Liver (tissue), 8 donors: ENCODE measurements at regions not wholly inside any gene's neighbourhood (a gene's known extent, or its start where the extent isn't known, plus 50 kb on each side); places are given as distances from the start of the nearest gene placed in this dataset.

Source experiments
- DNase-seq: peaks from one replicate; pipeline ENCODE4 v3.0.0-alpha.2; 2017; ENCODE audit warnings: low spot score
- H3K27ac ChIP-seq, 2 donors: one replicate each; pipeline ENCODE4 v1.7.0; 2013; ENCODE audit warnings: inconsistent platforms in 2 of 2, low read length in 2 of 2, control low read depth in 1 of 2, low read depth in 1 of 2, mild to moderate bottlenecking in 1 of 2
- H3K27me3 ChIP-seq, 4 donors: one replicate each; pipeline versions ENCODE4 v1.6.1 to v1.7.0; 2013; ENCODE audit warnings: low read length in 3 of 4, inconsistent platforms in 1 of 4, mild to moderate bottlenecking in 1 of 4, moderate library complexity in 1 of 4; ENCODE audit not compliant: control insufficient read depth in 4 of 4, insufficient read depth in 4 of 4
- H3K36me3 ChIP-seq, 4 donors: one replicate each; pipeline versions ENCODE4 v1.6.1 to v1.7.0; 2013; ENCODE audit warnings: low read length in 3 of 4, mild to moderate bottlenecking in 3 of 4, low read depth in 1 of 4, moderate library complexity in 1 of 4; ENCODE audit not compliant: control insufficient read depth in 4 of 4, insufficient read depth in 3 of 4
- H3K4me1 ChIP-seq, 4 donors: one replicate each; pipeline versions ENCODE4 v1.6.1 to v1.7.0; 2013; ENCODE audit warnings: low read length in 3 of 4, mild to moderate bottlenecking in 3 of 4, moderate library complexity in 1 of 4; ENCODE audit not compliant: control insufficient read depth in 4 of 4, insufficient read depth in 4 of 4
- H3K4me3 ChIP-seq, 3 donors: one replicate each; pipeline versions ENCODE4 v1.6.1 to v1.7.0; 2013; ENCODE audit warnings: low read length in 3 of 3, control low read depth in 1 of 3, low read depth in 1 of 3, mild to moderate bottlenecking in 1 of 3
- H3K9ac ChIP-seq, 2 donors: one replicate each; pipeline ENCODE4 v1.7.0; 2013; ENCODE audit warnings: low read length in 2 of 2, mild to moderate bottlenecking in 2 of 2, moderate library complexity in 2 of 2, control low read depth in 1 of 2, low read depth in 1 of 2
- H3K9me3 ChIP-seq, 4 donors: one replicate each; pipeline versions ENCODE4 v1.6.1 to v1.7.0; 2013; ENCODE audit warnings: low read length in 3 of 4; ENCODE audit not compliant: control insufficient read depth in 4 of 4
- EGR1 ChIP-seq, 2 donors: IDR thresholded peaks; 2 replicates each; pipeline ENCODE4 v1.6.1; 2016 to 2018; ENCODE audit warnings: antibody characterized with exemption in 2 of 2, low read depth in 2 of 2
- FOXA1 ChIP-seq: IDR thresholded peaks from 2 replicates; pipeline ENCODE4 v1.6.1; 2016; ENCODE audit warnings: antibody characterized with exemption
- FOXA2 ChIP-seq: IDR thresholded peaks from 2 replicates; pipeline ENCODE4 v1.6.1; 2016; ENCODE audit warnings: antibody characterized with exemption
- GABPA ChIP-seq, 2 donors: IDR thresholded peaks in 1 of 2; conservative IDR thresholded peaks in 1 of 2; 2 replicates each; pipeline ENCODE4 v1.6.1; 2016; ENCODE audit warnings: antibody characterized with exemption in 2 of 2, mild to moderate bottlenecking in 1 of 2, moderate library complexity in 1 of 2
- HNF4A ChIP-seq, 2 donors: conservative IDR thresholded peaks; 2 replicates each; pipeline ENCODE4 v1.6.1; 2016; ENCODE audit warnings: antibody characterized with exemption in 2 of 2, mild to moderate bottlenecking in 2 of 2
- HNF4G ChIP-seq: IDR thresholded peaks from 2 replicates; pipeline ENCODE4 v1.6.1; 2016; ENCODE audit warnings: antibody characterized with exemption
- JUND ChIP-seq, 2 donors: IDR thresholded peaks; 2 replicates each; pipeline ENCODE4 v1.6.1; 2016; ENCODE audit warnings: antibody characterized with exemption in 2 of 2
- NR2F2 ChIP-seq: IDR thresholded peaks from 2 replicates; pipeline ENCODE4 v1.6.1; 2016; ENCODE audit warnings: antibody characterized with exemption
- RAD21 ChIP-seq, 2 donors: IDR thresholded peaks; 2 replicates each; pipeline ENCODE4 v1.6.1; 2016; ENCODE audit warnings: antibody characterized with exemption in 2 of 2, mild to moderate bottlenecking in 2 of 2
- RXRA ChIP-seq, 2 donors: IDR thresholded peaks; 2 replicates each; pipeline ENCODE4 v1.6.1; 2017 to 2018; ENCODE audit warnings: antibody characterized with exemption in 2 of 2, mild to moderate bottlenecking in 1 of 2
- SP1 ChIP-seq: IDR thresholded peaks from 2 replicates; pipeline ENCODE4 v1.6.1; 2018; ENCODE audit warnings: antibody characterized with exemption, mild to moderate bottlenecking
- YY1 ChIP-seq: IDR thresholded peaks from 2 replicates; pipeline ENCODE4 v1.6.1; 2016; ENCODE audit warnings: antibody characterized with exemption, mild to moderate bottlenecking
- WGBS: extraction: QIAGEN DNeasy Blood & Tissue Kit; methylation state at CpG from one replicate; pipeline ENCODE4 v1.1.7; 2013; 5-methylcytosine and 5-hydroxymethylcytosine counted together
- TF ChIP-seq, protein P1 (sequence below): IDR thresholded peaks from 2 replicates; pipeline ENCODE4 v1.6.1; 2016; ENCODE audit warnings: antibody characterized with exemption
- TF ChIP-seq, protein P2 (sequence below): IDR thresholded peaks from 2 replicates; pipeline ENCODE4 v1.6.1; 2016; ENCODE audit warnings: antibody characterized with exemption, mild to moderate bottlenecking
- TF ChIP-seq, protein P3 (sequence below): IDR thresholded peaks from 2 replicates; pipeline ENCODE4 v1.6.1; 2016; ENCODE audit warnings: antibody characterized with exemption
- TF ChIP-seq, protein P4 (sequence below): fragments of 150-350 bp; IDR thresholded peaks from 2 replicates; pipeline ENCODE4 v1.5.1; 2017; ENCODE audit warnings: improper control_type of control experiment, low read depth, low read length; ENCODE audit not compliant: missing input control
- TF ChIP-seq, protein P5 (sequence below): IDR thresholded peaks from 2 replicates; pipeline ENCODE4 v1.6.1; 2016; ENCODE audit warnings: antibody characterized with exemption
- donor health status: healthy.
- donor health status: healthy.
- donor health status: healthy.
- donor health status: healthy.
- donor health status: healthy.

DNA sequence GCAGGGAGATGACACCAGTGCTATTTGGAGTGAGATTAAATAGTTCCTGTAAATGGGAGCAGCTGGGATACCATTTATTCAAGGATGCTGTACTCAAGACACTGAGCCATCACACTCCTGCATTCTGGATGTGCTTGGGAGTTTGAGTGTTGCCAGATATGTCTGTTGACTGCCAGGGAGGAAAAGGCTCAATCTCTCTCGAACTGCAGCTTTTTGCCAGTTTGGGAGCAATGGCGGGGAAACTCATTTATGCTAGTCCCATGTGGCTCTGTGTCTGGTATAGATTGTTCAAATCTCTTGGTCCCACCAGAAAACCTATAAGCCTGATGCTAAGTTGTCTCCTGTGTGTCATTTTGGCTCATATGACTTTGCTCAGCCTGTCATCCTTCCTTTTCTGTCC is 363.6 kb downstream of the WDR72 start:
- no peaks in the 10 kb centered on the region for H3K4me1 ChIP-seq
- no peak overlapping the region for H3K9ac ChIP-seq
- H3K27ac ChIP-seq: no peak overlapping the region
- DNase-seq: no peak
- no peak overlapping the region for H3K4me3 ChIP-seq
- no peaks in the 10 kb centered on the region for H3K36me3 ChIP-seq
- no peaks in the 10 kb centered on the region for H3K9me3 ChIP-seq
- TF ChIP-seq, protein P1, sequence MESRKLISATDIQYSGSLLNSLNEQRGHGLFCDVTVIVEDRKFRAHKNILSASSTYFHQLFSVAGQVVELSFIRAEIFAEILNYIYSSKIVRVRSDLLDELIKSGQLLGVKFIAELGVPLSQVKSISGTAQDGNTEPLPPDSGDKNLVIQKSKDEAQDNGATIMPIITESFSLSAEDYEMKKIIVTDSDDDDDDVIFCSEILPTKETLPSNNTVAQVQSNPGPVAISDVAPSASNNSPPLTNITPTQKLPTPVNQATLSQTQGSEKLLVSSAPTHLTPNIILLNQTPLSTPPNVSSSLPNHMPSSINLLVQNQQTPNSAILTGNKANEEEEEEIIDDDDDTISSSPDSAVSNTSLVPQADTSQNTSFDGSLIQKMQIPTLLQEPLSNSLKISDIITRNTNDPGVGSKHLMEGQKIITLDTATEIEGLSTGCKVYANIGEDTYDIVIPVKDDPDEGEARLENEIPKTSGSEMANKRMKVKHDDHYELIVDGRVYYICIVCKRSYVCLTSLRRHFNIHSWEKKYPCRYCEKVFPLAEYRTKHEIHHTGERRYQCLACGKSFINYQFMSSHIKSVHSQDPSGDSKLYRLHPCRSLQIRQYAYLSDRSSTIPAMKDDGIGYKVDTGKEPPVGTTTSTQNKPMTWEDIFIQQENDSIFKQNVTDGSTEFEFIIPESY: no peak
- TF ChIP-seq HNF4G: no peak
- TF ChIP-seq JUND (IDR thresholded peaks at IDR 0.05): no peak
- TF ChIP-seq EGR1 (IDR thresholded peaks at IDR 0.05; ENCODE audit: low read depth in 2 of 2): no peak
- TF ChIP-seq, protein P2, sequence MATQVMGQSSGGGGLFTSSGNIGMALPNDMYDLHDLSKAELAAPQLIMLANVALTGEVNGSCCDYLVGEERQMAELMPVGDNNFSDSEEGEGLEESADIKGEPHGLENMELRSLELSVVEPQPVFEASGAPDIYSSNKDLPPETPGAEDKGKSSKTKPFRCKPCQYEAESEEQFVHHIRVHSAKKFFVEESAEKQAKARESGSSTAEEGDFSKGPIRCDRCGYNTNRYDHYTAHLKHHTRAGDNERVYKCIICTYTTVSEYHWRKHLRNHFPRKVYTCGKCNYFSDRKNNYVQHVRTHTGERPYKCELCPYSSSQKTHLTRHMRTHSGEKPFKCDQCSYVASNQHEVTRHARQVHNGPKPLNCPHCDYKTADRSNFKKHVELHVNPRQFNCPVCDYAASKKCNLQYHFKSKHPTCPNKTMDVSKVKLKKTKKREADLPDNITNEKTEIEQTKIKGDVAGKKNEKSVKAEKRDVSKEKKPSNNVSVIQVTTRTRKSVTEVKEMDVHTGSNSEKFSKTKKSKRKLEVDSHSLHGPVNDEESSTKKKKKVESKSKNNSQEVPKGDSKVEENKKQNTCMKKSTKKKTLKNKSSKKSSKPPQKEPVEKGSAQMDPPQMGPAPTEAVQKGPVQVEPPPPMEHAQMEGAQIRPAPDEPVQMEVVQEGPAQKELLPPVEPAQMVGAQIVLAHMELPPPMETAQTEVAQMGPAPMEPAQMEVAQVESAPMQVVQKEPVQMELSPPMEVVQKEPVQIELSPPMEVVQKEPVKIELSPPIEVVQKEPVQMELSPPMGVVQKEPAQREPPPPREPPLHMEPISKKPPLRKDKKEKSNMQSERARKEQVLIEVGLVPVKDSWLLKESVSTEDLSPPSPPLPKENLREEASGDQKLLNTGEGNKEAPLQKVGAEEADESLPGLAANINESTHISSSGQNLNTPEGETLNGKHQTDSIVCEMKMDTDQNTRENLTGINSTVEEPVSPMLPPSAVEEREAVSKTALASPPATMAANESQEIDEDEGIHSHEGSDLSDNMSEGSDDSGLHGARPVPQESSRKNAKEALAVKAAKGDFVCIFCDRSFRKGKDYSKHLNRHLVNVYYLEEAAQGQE: no peak
- TF ChIP-seq YY1: no peak
- no peak for TF ChIP-seq NR2F2
- no peak for TF ChIP-seq SP1
- no peak for TF ChIP-seq FOXA2
- TF ChIP-seq, protein P3, sequence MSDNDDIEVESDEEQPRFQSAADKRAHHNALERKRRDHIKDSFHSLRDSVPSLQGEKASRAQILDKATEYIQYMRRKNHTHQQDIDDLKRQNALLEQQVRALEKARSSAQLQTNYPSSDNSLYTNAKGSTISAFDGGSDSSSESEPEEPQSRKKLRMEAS: no peak
- TF ChIP-seq, protein P4, sequence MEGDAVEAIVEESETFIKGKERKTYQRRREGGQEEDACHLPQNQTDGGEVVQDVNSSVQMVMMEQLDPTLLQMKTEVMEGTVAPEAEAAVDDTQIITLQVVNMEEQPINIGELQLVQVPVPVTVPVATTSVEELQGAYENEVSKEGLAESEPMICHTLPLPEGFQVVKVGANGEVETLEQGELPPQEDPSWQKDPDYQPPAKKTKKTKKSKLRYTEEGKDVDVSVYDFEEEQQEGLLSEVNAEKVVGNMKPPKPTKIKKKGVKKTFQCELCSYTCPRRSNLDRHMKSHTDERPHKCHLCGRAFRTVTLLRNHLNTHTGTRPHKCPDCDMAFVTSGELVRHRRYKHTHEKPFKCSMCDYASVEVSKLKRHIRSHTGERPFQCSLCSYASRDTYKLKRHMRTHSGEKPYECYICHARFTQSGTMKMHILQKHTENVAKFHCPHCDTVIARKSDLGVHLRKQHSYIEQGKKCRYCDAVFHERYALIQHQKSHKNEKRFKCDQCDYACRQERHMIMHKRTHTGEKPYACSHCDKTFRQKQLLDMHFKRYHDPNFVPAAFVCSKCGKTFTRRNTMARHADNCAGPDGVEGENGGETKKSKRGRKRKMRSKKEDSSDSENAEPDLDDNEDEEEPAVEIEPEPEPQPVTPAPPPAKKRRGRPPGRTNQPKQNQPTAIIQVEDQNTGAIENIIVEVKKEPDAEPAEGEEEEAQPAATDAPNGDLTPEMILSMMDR: no peak
- TF ChIP-seq, protein P5, sequence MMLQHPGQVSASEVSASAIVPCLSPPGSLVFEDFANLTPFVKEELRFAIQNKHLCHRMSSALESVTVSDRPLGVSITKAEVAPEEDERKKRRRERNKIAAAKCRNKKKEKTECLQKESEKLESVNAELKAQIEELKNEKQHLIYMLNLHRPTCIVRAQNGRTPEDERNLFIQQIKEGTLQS: no peak
- WGBS: 92% methylated on average over 2 of the region's 2 CpGs
- H3K27me3 ChIP-seq: no peaks in the 10 kb centered on the region

DNA sequence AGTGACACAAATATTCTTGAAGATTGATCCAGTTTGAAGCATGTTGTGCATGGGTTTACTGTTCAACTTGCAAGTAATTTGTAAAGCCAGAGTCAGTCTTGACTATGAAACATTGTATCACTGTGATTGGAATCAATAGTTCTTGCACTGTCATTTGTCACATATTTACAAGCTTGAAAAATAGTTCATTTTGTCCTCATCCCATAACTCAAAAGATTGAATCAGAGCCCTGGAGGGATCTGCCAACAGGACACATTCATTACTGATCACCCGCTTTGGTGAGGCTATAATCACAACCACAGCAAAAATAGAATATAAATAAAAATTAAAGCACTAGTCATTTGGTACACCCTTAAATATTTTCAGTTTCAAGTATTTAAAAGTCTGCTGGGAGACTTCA is 368.9 kb downstream of the WDR72 start:
- Histone ChIP-seq H3K9me3 (no peaks in the 10 kb centered on the region), H3K36me3 (no peaks in the 10 kb centered on the region), H3K9ac (no peak overlapping the region), H3K27me3 (no peaks in the 10 kb centered on the region), H3K4me1 (peaks cover 0 to 2% (median 0%) of the 10 kb centered on the region in 4 donors), H3K4me3 (no peak overlapping the region), H3K27ac (no peak overlapping the region)
- no peak for DNase-seq
- 97% methylated on average over 1 of the region's 1 CpG for WGBS
- TF ChIP-seq GABPA (IDR thresholded peaks at IDR 0.05 in 1 of 2, conservative IDR thresholded peaks at IDR 0.05 in 1 of 2): no peak
- no peak for TF ChIP-seq HNF4G
- no peak for TF ChIP-seq HNF4A (conservative IDR thresholded peaks at IDR 0.05)
- TF ChIP-seq RAD21 (IDR thresholded peaks at IDR 0.05): no peak
- no peak for TF ChIP-seq FOXA1
- no peak for TF ChIP-seq JUND (IDR thresholded peaks at IDR 0.05)
- TF ChIP-seq, protein P2: no peak
- TF ChIP-seq NR2F2: no peak
- TF ChIP-seq EGR1 (IDR thresholded peaks at IDR 0.05; ENCODE audit: low read depth in 2 of 2): no peak
- no peak for TF ChIP-seq SP1
- TF ChIP-seq, protein P5: no peak
- TF ChIP-seq RXRA (IDR thresholded peaks at IDR 0.05): no peak
- TF ChIP-seq, protein P4: no peak
- TF ChIP-seq, protein P3: no peak
- TF ChIP-seq YY1: no peak
- TF ChIP-seq FOXA2: no peak
